GM12891 (cell line): ENCODE measurements at regions not wholly inside any gene's neighbourhood (a gene's known extent, or its start where the extent isn't known, plus 50 kb on each side); places are given as distances from the start of the nearest gene placed in this dataset.

ENCODE experiments used
- DNase-seq: peaks from one replicate; pipeline ENCODE4 v3.0.0; 2011; ENCODE audit warnings: low spot score; ENCODE audit not compliant: insufficient read length
- FAIRE-seq: peaks from 2 replicates; lab custom pipeline; 2011; peaks lifted over from hg19 to GRCh38; lab: Jason Lieb, UNC
- PAX5 ChIP-seq: IDR thresholded peaks from 2 replicates; pipeline ENCODE4 v1.6.1; 2011; ENCODE audit warnings: low read length, moderate library complexity, mild to moderate bottlenecking; ENCODE audit not compliant: insufficient read depth, severe bottlenecking
- POLR2A ChIP-seq: IDR thresholded peaks from 2 replicates; pipeline ENCODE4 v1.6.1; 2011; ENCODE audit warnings: low read depth, low read length, control low read depth
- POLR2AphosphoS5 ChIP-seq: IDR thresholded peaks from 2 replicates; pipeline ENCODE4 v1.6.1; 2011; ENCODE audit warnings: low read depth, low read length, control low read depth
- POU2F2 ChIP-seq: IDR thresholded peaks from 2 replicates; pipeline ENCODE4 v1.6.1; 2011; ENCODE audit warnings: low read depth, mild to moderate bottlenecking, control low read depth, low read length, moderate library complexity
- SPI1 ChIP-seq: IDR thresholded peaks from 2 replicates; pipeline ENCODE4 v1.6.1; 2011; ENCODE audit warnings: low read depth, low read length, control low read depth
- TAF1 ChIP-seq: IDR thresholded peaks from 2 replicates; pipeline ENCODE4 v1.6.1; 2011; ENCODE audit warnings: low read depth, low read length, control low read depth

DNA sequence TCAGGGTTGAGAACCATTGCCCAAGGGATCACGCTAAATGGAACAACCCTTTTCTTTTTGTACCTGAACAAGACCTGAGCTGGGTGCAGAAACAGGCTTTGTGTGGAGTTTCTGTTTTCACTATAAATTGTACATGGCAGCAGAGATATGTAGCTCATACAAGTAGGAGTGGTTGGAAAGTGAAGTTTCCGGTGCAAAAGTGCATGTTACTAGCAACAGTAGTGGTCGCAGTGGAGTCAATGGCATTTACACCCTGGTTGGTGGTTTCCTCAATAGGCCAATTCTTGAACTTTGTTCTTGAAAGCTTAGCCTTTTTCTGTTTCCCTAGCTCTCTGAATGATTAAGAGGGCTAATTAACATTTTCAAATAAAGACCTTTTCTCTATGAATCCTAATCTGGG lies 170.7 kb downstream of the NEBL start:
- FAIRE-seq, result no peak
- DNase-seq, result no peak
- TF ChIP-seq PAX5, result no peak
- TF ChIP-seq TAF1, result no peak
- TF ChIP-seq SPI1, result no peak
- no peak for TF ChIP-seq POU2F2
- TF ChIP-seq POLR2AphosphoS5, result no peak
- no peak for TF ChIP-seq POLR2A

GRCh38 chr10:20714979-20715378 lies 182.1 kb downstream of the NEBL start:
- FAIRE-seq (no peak), DNase-seq (no peak)
- no peak for TF ChIP-seq PAX5
- no peak for TF ChIP-seq POLR2AphosphoS5
- no peak for TF ChIP-seq TAF1
- TF ChIP-seq POU2F2, result no peak
- TF ChIP-seq SPI1, result no peak
- no peak for TF ChIP-seq POLR2A

GRCh38 chr10:20714518-20714917 lies 182.6 kb downstream of the NEBL start:
- FAIRE-seq, result no peak
- no peak for DNase-seq
- TF ChIP-seq POU2F2 (no peak), TAF1 (no peak), POLR2AphosphoS5 (no peak), PAX5 (no peak), POLR2A (no peak), SPI1 (no peak)

DNA sequence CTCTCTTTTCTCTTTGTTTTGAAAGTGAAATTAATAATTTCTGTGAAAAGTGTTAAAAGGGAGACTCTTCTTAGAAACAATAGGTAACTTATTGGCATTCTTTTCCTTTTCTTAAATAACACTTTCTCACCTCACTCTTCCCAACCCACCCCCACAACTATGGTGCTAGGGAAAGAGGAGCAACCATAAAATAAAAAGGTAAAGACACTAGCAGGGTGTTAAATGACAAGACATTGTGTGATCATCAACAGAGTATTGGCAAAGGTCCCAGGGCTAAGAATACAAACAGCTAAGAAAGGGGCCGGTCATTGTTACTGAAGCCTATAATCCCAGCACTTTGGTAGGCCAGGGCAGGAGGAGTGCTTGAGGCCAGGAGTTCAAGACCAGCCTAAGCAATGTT lies 183.7 kb downstream of the NEBL start:
- TF ChIP-seq PAX5 (no peak), TAF1 (no peak), POU2F2 (no peak), SPI1 (no peak), POLR2A (no peak), POLR2AphosphoS5 (no peak)
- FAIRE-seq (no peak), DNase-seq (no peak)

DNA sequence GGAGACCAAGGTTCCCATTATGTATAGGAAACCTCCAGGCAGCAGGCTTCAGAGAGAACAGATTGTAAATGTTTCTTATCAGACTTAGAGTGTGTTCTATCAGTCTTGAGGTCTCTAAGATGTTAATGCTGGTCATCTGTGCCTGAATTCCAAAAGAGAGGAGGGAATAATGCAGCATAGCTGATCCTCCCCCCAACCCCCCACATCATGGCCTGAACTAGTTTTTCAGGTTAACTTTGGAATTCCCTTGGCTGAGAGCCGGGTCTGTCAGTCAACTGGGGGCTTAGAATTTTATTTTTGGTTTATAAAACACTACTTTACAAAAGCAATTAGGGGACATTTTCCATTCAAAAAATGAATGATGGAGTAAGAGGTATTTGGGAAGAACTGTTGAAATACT lies 184.3 kb downstream of the NEBL start:
- DNase-seq (no peak), FAIRE-seq (no peak)
- TF ChIP-seq PAX5 (no peak), POU2F2 (no peak), POLR2A (no peak), POLR2AphosphoS5 (no peak), SPI1 (no peak), TAF1 (no peak)

DNA sequence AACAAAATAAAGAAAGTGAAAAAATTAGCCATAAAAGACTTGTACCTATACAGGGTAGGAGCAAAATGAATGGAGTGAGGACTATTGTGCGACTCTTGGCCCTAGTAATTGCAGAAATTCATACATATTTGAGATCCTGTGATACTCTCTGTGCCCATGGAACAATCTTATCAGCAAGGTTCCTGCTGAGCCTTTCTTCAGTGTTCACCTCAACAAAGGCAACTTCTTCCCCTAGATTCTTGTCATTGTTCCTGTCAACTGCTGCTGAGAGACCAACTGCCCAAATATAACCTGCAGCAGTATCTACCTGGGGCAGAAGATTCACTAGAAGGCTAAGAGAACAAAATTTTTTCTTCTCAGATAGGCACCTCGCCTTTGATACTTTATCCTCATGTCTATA lies 187.4 kb downstream of the NEBL start:
- FAIRE-seq, result no peak
- DNase-seq, result no peak
- no peak for TF ChIP-seq TAF1
- TF ChIP-seq POLR2AphosphoS5, result no peak
- TF ChIP-seq PAX5, result no peak
- no peak for TF ChIP-seq SPI1
- no peak for TF ChIP-seq POLR2A
- TF ChIP-seq POU2F2, result no peak

- no peak for DNase-seq
- FAIRE-seq, result no peak
- no peak for TF ChIP-seq TAF1
- TF ChIP-seq POLR2AphosphoS5, result no peak
- TF ChIP-seq PAX5, result no peak
- TF ChIP-seq POLR2A, result no peak
- no peak for TF ChIP-seq POU2F2
- TF ChIP-seq SPI1, result no peak
Observed at GRCh38 chr10:20708305-20708704, 188.8 kb downstream of the NEBL start.

DNA sequence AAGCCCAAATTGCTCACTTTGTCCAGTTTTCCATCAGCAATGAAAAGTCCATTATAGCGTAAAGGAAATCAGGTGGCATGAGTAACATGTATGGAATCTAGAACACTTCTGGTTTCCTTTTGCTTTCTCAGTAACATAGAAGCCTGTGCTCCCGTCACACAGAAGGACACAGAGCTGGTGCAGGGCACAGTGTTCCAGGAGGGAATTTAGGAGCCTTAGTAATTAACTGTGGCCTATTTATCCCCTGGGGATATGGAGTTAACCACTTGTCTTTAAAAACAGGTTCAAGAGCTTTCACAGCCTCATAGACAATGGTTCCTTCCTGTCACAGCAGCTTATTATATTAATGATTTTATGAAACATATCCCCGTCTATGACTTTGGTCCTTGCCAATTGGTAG lies 189.9 kb downstream of the NEBL start:
- no peak for DNase-seq
- TF ChIP-seq SPI1 (no peak), TAF1 (no peak), POU2F2 (no peak), PAX5 (no peak), POLR2AphosphoS5 (no peak), POLR2A (no peak)
- FAIRE-seq, result no peak

DNA sequence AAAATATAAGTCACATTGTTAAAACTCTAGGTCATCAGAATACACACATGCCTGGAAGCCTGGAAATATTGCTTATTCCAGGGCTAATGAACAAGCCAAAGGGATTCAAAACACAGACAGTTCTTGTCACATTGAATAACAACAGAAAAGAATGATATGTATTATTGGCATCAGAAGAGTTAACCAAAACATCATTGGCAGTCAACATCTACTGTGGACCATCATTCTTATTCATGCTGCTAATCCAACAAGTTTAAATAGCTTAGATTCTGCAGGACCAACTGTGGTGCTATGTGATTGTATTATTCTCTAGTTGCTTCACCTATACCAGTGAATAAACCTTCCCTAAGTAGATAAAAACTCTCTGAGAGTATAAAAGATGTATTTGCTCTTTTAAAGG lies 198.3 kb downstream of the NEBL start:
- TF ChIP-seq PAX5 (no peak), TAF1 (no peak), POLR2A (no peak), POU2F2 (no peak), SPI1 (no peak), POLR2AphosphoS5 (no peak)
- FAIRE-seq (no peak), DNase-seq (no peak)

DNA sequence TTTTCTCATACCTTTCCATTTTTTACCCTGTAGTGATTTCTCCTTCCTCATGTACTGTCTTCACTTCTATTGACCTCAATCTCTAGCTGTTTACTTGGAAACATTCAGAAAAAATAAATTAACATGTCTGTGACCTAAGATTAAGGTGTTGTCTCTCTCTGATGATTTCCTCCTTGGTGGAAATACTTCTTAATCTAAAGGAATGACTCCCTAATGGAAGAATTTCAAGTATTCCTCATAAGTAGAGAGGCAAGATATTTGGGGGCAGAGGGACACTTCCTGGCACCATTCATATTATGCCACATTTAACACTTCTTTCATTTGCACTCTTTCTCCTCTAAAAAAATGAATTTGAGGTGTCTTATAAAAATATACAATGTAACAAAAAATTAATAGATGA lies 202.8 kb downstream of the NEBL start:
- no peak for DNase-seq
- FAIRE-seq, result no peak
- TF ChIP-seq POLR2AphosphoS5, result no peak
- no peak for TF ChIP-seq SPI1
- TF ChIP-seq POLR2A, result no peak
- TF ChIP-seq POU2F2, result no peak
- no peak for TF ChIP-seq PAX5
- no peak for TF ChIP-seq TAF1
